ENCODE measurements at regions not wholly inside any gene's neighbourhood (a gene's known extent, or its start where the extent isn't known, plus 50 kb on each side); places are given as distances from the start of the nearest gene placed in this dataset.

- TF ChIP-seq CTCF (conservative IDR thresholded peaks at IDR 0.05; ENCODE audit: low read depth, low read length): no peak
- no peak for TF ChIP-seq RCOR1 (IDR thresholded peaks at IDR 0.05; ENCODE audit: insufficient replicate concordance, low read length)
These were observed 345.3 kb upstream of the POU1F1 start for GRCh38 chr3:87621667-87622066.

Measured in IMR-90 (cell line).